NOMO-1 treated with DMSO at 0.1 percent for 48 hours (cell line): ENCODE measurements at regions not wholly inside any gene's neighbourhood (a gene's known extent, or its start where the extent isn't known, plus 50 kb on each side); places are given as distances from the start of the nearest gene placed in this dataset.
"Not testable (repeated sequence)": the region's sequence is repeated elsewhere in the genome, so short reads cannot be mapped to it uniquely, and the experiment has no call there.

Experiments used
- DNase-seq: peaks from one replicate; lab custom pipeline; 2025; ENCODE audit not compliant: unreplicated experiment; lab: John Stamatoyannopoulos, UW

DNA sequence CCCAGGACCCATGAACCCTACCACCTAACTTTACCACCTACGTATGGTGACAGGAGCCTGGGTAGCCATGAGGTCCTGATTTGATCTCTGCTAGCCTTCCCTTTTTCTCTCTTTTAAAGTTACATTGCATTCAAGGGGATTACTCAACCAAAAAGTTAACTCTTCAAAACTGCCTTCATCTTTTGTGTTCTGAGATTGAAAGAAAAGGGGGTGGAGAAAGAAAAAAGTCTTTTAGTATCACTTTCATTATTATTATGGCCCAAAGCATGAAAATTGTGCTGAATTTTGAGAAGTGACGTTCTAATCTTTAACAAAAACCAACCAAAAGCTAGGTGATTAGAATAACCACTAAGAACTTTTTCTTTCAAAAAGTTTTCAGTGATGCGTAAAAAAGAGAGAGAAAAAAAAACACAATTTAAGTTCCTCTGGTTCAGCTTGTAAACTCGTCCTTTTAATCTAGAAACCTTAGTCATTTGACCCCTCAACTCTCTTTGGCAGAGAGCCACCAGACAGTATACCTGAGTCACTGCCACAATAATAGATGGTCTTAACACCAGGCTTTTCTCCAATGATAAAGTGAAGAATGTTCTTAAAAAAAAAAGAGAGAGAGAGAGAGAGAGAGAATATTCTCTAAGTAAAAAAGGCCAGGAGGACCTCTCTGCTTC is 347.4 kb upstream of the FGF13 start:
- no peak for DNase-seq

DNA sequence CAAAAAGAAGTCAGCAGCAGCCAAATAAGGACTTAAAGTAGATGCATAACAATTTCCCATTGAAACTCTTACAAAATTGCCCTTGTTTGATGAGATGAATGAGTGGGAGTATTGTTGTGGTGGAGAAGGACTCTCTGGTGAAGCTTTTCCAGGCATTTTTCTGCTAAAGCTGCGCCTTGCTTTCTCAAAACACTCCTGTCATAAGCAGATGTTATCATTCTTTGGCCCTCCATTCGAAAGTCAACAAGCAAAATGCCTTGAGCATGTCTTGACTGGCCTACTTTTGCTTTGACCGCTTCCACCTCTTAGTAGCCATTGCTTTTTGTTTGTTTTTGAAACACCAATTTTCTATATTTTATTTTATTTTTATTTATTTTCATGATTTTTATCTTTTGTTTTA is 340.9 kb upstream of the FGF13 start:
- no peak for DNase-seq

DNA sequence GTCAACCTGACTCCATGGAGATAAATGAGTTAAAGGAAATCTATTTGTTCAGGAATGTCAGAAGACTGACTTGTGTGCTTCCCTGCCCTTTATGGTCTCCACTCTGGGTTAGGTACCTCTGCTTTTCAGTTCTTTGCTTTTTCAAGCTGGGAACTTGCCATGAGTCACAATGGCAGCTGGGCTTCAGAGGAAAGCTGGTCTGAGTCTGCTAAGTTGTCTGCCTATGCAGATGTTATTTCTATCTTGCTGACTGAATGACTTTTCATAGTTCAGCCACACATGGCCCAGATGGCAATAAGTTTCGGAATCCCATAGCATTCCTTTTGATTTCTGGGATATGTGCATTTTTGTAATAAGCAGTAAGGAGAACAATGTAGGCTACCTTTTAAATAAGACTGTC is 337.9 kb upstream of the FGF13 start:
- no peak for DNase-seq

DNA sequence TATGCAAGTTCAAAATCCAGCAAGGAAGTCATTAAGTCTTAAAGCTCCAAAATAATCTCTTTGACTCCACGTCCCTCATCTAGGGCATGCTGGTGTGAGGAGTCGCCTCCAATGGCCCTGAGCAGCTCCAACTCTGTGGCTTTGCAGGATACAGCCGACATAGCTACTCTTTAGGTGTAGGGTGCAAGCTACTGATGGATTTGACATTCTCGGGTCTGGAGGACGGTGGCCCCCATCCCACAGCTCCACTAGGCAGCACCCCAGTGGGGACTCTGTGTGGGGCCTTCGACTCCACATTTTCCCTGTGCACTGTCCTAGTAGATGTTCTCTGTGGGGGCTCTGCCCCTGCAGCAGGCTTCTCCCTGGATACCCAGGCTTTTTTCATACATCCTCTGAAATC is 333.2 kb upstream of the FGF13 start:
- DNase-seq, result no peak

DNA sequence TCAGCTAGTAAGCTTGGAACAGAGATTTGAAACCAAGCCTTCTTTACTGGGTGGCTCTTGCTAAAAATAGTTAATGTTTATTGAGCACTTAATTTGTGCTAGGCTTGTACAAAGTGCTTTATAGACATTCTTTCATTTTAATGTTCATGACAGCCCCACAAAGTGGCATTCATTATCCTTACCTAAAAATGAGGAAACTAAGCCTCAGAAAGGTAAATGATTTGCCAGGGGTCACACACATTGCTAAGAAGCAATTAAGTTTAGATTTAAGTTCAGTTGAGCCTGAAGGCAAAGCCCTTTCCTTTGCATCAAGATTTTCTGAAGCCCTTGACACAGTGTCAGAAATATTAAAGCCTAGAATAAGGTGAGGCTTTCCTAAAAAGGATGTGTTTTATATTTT is 327.5 kb upstream of the FGF13 start:
- DNase-seq, result no peak

DNA sequence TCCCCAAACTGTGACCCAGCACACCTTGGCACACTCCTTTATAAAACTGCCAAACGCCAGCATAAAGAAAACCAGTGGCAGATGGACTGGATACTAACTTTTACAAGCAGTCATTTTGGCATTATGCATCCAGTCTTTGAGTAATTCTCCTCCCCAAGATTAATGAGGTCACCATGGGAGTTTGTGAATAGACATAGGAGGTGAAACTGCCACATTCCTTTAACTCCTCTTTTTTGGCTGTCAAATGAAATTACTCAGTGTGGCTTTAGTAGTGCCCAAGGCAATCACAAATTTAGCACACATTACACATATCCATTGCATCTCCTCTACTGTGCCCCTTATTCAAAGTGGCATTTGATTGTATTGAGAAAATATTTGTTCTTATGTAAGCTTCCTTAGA is 315.3 kb upstream of the FGF13 start:
- no peak for DNase-seq

DNA sequence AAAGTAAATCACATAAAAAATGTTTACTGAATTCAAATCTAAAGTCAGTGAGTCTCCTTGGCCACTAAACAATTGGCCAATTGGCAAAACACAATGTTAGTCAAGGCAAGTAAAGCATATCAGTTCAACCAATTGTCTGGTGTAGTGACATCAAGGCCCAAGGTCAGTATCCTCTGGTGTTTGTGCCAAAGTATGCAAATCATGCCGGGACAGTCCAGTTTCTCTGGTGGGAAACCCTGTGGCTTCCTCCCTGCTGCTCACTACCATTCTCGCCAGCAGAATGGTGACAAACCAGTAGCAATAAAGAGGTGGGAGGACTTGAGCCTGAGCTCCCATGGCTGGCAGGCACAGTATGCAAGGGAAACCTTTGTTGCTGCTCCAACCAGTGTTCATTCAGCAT is 314.9 kb upstream of the FGF13 start:
- DNase-seq, result no peak

DNA sequence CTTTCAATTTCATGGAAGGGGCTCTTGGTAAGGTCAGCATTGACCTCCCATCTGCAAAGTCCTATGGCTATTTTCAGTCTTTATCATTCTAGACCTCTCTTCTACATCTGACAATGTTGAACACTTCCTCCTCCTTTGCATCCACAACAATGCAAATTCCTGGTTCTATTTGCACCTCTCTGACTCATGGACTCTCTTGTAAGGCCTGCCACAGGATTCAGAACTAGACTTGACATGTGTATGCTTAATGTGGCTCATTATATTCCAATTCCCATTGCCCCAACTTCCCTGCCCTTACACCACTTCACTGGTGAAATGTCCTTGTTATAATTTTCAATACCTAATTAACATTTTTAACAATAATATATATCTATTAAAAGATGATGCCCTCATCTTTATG is 314.3 kb upstream of the FGF13 start:
- DNase-seq, result no peak

DNA sequence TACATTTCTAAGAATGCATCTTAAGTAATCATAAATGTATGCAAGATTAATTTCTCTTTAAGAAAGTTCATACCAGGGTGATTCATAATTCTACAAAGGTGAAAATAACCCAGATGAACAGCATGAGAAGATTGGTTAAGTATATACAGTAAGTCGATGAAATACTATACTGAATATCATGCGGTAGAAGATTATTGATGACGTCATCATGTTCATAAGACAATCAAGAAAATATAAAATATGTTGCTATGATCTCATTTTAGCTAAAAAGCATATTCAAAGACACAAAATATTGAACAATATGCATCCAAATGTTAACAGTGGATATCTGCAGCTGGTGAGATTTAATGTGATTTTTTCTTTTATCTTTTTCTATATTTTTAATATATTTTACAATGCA is 312.0 kb upstream of the FGF13 start:
- DNase-seq, result no peak

DNA sequence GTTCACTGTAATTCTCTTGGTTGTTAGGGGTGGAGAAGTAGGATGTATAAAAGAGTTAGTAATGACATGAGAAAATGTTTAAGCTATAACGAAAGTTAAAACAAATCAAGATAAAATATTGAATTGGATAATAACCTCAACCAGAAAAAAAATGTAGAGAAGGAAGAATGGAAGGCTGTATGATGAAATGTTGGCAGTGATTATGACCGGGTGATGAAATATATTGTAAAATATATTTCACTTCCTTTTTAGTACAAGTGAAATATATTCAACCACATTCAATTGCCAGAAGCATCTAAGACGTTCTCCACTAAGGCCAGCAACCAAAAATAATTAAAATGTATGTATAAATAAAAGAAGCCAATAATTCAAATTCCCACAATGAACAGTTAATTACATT is 309.3 kb upstream of the FGF13 start:
- DNase-seq, result peak; percentile 87

DNA sequence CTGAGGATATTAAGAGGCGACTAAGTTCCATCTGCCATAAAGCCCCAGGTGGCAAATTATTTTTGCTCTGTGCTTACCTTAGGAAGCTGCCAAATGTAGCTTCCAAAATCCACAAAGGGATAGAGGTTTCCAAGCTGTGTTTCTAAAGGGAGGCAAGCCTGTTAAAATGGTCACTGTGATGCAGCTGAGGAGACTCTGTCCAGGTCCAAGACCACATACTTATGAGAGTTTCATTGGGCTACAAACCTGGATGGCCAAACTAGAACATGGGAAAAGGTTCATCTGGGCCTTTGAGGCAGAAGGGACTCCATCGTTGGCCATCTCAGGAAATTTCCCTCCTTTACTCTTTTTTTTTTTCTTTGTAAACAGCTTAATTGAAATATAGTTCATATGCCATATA is 306.9 kb upstream of the FGF13 start:
- no peak for DNase-seq

DNA sequence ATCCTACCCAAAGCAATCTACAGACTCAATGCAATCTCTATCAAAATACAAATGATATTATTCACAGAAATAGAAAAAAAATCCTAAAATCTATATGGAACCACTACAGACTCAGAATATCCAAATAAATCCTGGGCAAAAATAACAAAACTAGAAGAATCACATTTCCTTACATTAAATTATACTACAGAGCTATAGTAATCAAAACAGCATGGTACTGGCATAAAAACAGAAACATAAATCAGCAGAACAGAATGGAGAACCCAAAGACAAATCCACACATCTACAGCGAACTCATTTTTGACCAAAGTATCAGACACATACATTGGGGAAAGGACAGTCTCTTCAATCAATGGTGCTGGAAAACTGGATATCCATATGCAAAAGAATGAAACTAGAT is 304.1 kb upstream of the FGF13 start:
- no peak for DNase-seq

DNA sequence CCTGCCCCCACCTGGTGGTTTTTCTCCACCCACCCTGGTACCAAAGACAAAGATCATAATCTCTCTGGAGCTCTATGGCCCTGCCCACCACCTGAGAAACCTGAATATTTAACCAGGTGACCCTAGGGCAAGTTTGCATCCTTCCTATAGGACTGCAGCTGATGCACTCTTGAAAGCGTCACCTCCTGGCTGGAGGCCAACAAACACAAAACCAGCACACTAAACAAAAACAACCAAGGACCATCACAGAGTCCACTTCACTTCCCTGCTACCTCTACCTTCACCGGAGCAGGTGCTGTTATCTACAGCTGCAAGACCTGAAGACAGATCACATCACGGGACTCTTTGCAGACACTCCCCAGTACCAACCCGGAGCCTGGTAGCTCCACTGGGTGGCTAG is 296.7 kb upstream of the FGF13 start:
- DNase-seq, result no peak

DNA sequence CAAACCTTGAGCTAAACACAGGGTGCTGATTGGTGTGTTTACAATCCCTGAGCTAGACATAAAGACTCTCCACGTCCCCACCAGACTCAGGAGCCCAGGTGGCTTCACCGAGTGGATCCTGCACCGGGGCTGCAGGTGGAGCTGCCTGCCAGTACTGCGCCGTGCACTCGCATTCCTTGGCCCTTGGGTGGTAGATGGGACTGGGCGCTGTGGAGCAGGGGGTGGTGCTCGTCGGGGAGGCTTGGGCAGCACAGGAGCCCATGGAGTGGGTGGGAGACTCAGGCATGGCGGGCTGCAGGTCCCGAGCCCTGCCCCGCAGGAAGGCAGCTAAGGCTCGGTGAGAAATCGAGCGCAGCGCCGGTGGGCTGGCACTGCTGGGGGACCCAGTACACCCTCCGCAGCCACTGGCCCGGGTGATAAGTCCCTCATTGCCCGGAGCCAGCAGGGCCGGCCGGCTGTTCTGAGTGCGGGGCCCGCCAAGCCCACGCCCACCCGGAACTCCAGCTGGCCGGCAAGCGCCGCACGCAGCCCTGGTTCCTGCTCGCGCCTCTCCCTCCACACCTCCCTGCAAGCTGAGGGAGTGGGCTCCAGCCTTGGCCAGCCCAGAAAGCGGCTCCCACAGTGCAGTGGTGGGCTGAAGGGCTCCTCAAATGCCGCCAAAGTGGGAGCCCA is 292.5 kb upstream of the FGF13 start:
- DNase-seq, result not testable (repeated sequence)

DNA sequence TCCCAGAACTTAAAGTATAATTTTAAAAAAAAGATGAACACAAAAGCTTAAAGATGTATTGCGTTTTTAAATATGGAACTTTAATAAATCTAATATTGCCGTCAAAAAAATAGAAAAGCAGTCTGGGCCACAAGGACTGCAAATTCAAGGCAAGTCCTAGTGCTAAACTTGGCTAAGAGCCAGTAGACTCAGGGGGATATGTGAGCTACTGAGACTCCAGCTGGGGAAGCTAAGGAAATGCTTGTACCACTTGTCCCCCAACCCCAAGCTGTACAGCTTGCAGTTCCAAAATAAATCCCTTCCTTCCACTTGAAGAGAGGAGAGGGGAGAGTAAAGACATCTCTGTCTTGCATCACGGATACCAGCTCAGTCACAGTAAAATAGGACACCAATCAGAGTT is 290.8 kb upstream of the FGF13 start:
- no peak for DNase-seq

DNA sequence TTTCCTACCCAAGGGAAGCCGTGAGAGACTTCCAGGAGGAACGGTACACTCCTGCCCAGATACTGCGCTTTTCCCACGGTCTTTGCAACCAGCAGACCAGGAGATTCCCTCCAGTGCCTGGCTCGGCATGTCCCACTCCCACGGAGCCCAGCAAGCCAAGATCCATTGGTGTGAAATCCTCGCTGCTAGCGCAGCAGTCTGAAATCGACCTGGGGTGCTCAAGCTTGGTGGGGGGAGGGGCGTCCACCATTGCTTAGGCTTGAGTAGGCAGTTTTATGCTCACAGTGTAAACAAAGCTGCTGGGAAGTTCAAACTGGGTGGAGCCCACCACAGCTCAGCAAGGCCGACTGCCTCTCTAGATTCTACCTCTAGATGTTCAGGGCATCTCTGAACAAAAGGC is 284.8 kb upstream of the FGF13 start:
- no peak for DNase-seq

DNA sequence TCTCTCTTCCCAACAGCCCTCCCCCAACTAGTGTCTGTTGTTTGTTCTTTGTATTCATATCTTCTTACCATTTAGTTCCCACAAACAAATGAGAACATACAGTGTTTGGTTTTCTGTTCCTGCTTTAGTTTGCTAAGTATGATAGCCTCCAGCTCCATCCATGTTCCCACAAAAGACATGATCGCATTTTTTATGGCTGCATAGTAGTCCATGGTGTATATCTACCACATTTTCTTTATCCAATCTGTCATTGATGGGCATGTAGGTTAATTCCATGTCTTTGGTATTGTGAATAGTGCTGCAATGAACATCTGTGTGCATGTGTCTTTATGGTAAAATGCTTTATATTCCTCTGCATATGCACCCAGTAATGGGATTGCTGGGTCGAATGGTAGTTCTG is 283.9 kb upstream of the FGF13 start:
- no peak for DNase-seq

DNA sequence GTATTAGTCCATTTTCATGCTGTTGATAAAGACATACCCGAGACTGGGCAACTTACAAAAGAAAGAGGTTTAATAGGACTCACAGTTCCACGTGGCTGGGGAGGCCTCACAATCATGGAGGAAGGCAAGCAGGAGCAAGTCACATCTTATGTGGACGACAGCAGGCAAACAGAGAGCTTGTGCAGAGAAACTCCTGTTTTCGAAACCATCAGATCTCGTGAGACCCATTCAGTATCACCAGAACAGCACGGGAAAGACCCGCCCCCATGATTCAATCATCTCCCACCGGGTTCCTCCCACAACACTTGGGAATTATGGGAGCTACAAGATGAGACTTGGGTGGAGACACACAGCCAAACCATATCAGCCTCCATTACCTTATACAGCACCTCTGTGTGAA is 278.9 kb upstream of the FGF13 start:
- not testable (repeated sequence) for DNase-seq

DNA sequence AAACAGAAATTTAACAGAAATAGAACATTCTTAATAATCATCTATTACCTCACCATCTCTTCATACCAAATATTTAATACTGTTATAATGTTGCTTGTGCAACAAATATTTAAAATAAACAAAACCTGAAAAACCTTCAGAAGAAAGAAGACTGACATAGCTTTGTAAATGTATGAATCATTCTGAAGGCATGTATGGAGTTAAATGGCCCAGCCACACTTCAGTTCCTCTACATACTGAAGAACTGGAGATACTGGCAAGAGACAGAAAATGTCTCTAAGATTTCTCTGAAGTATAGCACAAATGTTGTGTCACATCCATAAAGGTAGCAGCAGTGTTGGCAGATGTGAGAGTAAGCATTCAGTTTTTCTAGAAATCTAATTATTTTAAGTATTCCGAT is 275.3 kb upstream of the FGF13 start:
- no peak for DNase-seq

DNA sequence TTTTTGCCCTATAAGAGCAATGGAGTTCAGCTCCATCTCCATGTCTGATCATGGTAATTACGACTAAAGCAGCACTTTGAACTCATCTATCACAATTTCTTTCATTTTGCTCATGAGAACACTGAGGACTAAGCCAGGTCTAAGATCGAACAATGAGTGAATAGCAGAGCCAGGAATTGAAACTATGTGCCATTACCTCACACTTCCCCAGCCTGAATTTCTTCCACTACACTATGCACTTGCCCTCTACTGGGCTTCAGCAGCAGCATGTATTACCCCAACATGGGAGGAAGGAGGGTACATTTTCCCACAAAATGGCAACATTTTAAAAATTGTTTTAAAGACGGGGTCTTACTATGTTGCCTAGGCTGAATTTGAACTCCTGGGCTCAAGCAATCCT is 274.7 kb upstream of the FGF13 start:
- DNase-seq, result peak; percentile 45

DNA sequence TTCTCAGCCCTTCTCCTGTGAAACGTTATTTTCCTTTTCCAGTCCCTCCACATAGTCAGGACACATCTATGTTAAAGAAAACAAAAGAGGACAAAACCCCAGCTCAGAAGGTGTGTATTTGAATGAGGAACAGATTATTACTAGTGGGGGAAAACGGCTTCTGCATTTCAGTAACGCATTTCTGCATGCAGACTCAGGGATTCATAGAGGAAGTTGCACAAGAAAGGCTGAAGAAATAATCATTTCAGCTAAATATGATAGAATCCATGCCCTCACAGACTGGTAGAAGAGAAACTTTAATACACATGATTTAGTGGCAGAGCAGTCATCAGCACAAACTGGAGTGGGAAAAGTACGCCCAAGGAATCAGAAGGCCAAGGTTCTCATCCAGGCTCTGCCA is 270.8 kb upstream of the FGF13 start:
- peak; percentile 94 for DNase-seq

DNA sequence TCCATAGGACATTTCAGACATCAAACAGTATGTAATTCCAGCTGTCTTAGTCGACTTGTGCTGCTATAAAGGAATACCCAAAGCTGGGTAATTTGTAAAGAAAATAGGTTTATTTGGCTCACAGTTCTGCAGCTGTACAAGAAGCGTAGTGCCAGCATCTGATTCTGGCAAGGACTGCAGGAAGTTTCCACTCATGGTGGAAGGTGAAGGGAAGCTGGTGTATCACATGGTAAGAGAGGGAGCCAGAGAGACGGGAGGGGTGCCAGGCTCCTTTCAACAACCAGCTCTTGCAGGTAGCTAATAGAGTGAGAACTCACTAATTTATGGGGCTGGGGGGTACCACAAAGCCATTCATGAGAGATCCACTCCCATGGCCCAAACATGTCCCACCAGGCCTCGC is 253.0 kb upstream of the FGF13 start:
- no peak for DNase-seq

DNA sequence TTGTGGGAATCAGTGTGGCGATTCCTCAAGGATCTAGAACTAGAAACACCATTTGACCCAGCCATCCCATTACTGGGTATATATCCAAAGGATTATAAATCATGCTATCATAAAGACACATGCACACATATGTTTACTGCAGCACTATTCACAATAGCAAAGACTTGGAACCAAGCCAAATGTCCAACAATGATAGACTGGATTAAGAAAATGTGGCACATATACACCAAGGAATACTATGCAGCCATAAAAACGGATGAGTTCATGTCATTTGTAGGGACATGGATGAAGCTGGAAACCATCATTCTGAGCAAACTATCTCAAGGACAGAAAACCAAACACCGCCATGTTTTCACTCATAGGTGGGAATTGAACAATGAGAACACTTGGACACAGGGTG is 250.9 kb upstream of the FGF13 start:
- DNase-seq, result not testable (repeated sequence)
